Ascending aorta (tissue), 2 donors: ENCODE measurements at regions not wholly inside any gene's neighbourhood (a gene's known extent, or its start where the extent isn't known, plus 50 kb on each side); places are given as distances from the start of the nearest gene placed in this dataset.

Experiments used
- DNase-seq, 2 donors: peaks; one replicate each; pipeline ENCODE4 v3.0.0-alpha.2; 2019; ENCODE audit warnings: low spot score in 2 of 2
- H3K27ac ChIP-seq, 2 donors: fragments of 200-600 bp; sonication (generic); one replicate each; pipeline ENCODE4 v1.5.1; 2016 to 2017; ENCODE audit warnings: mild to moderate bottlenecking in 1 of 2
- H3K27me3 ChIP-seq: fragments of 200-600 bp; sonication (generic); one replicate; pipeline ENCODE4 v1.5.1; 2017
- H3K36me3 ChIP-seq, 2 donors: fragments of 200-600 bp; sonication (generic); one replicate each; pipeline ENCODE4 v1.5.1; 2016
- H3K4me1 ChIP-seq, 2 donors: fragments of 200-600 bp; sonication (generic); one replicate each; pipeline ENCODE4 v1.5.1; 2016 to 2017; ENCODE audit warnings: mild to moderate bottlenecking in 1 of 2
- H3K4me3 ChIP-seq, 2 donors: fragments of 200-600 bp; sonication (generic); one replicate each; pipeline ENCODE4 v1.5.1; 2016 to 2017; ENCODE audit warnings: mild to moderate bottlenecking in 1 of 2
- H3K9me3 ChIP-seq, 2 donors: fragments of 200-600 bp; sonication (generic); one replicate each; pipeline ENCODE4 v1.5.1; 2016
- CTCF ChIP-seq, 3 experiments: fragments of 200-600 bp in 2 of 3; fragments of 450-650 bp in 1 of 3; sonication (generic) in 2 of 3; IDR thresholded peaks; one replicate each; pipeline ENCODE4 v1.5.1; 2016 to 2019; ENCODE audit warnings: antibody characterized with exemption in 3 of 3, mild to moderate bottlenecking in 1 of 3, moderate library complexity in 1 of 3
- intact Hi-C: fragments of 100-400 bp; cut with DNase I; formaldehyde crosslinking; loops from one replicate; pipeline ENCODE4 v1.15.1; 2023

GRCh38 chr21:25464275-25464674 lies 143.0 kb downstream of the MRPL39 start:
- DNase-seq: no peak
- Histone ChIP-seq H3K27me3 (no peaks in the 10 kb centered on the region), H3K9me3 (no peaks in the 10 kb centered on the region), H3K4me1 (no peaks in the 10 kb centered on the region), H3K36me3 (no peaks in the 10 kb centered on the region), H3K4me3 (no peak overlapping the region), H3K27ac (no peak overlapping the region)
- intact Hi-C loops: no loop called here
- TF ChIP-seq CTCF (IDR thresholded peaks at IDR 0.05): no peak

- no peak for TF ChIP-seq CTCF (IDR thresholded peaks at IDR 0.05)
- H3K4me3 ChIP-seq: no peak overlapping the region
- H3K4me1 ChIP-seq: peaks cover 0 to 4% of the 10 kb centered on the region in 2 donors
- no peak overlapping the region for H3K27ac ChIP-seq
- H3K27me3 ChIP-seq: no peaks in the 10 kb centered on the region
- H3K9me3 ChIP-seq: no peaks in the 10 kb centered on the region
- DNase-seq: no peak
- H3K36me3 ChIP-seq: no peaks in the 10 kb centered on the region
- intact Hi-C loops: no loop called here
Observed at GRCh38 chr21:25462517-25462971, 144.7 kb downstream of the MRPL39 start.

- DNase-seq: no peak
- intact Hi-C loops: no loop called here
- no peaks in the 10 kb centered on the region for H3K27me3 ChIP-seq
- H3K4me3 ChIP-seq: no peak overlapping the region
- H3K4me1 ChIP-seq: peaks cover 0 to 8% of the 10 kb centered on the region in 2 donors
- TF ChIP-seq CTCF (IDR thresholded peaks at IDR 0.05): no peak
- no peak overlapping the region for H3K27ac ChIP-seq
- no peaks in the 10 kb centered on the region for H3K9me3 ChIP-seq
- H3K36me3 ChIP-seq: no peaks in the 10 kb centered on the region
Observed at GRCh38 chr21:25461725-25462124, 145.6 kb downstream of the MRPL39 start.

GRCh38 chr21:25459993-25460392 lies 147.3 kb downstream of the MRPL39 start:
- H3K27me3 ChIP-seq: no peaks in the 10 kb centered on the region
- H3K36me3 ChIP-seq: no peaks in the 10 kb centered on the region
- H3K4me1 ChIP-seq: peaks cover 0 to 8% of the 10 kb centered on the region in 2 donors
- no peak for TF ChIP-seq CTCF (IDR thresholded peaks at IDR 0.05)
- intact Hi-C loops: no loop called here
- no peak overlapping the region for H3K4me3 ChIP-seq
- H3K27ac ChIP-seq: no peak overlapping the region
- no peak for DNase-seq
- no peaks in the 10 kb centered on the region for H3K9me3 ChIP-seq

GRCh38 chr21:25459365-25459764 lies 147.9 kb downstream of the MRPL39 start:
- H3K4me3 ChIP-seq: no peak overlapping the region
- intact Hi-C loops: no loop called here
- DNase-seq: no peak
- peaks cover 0 to 8% of the 10 kb centered on the region in 2 donors for H3K4me1 ChIP-seq
- H3K27me3 ChIP-seq: no peaks in the 10 kb centered on the region
- no peak for TF ChIP-seq CTCF (IDR thresholded peaks at IDR 0.05)
- H3K9me3 ChIP-seq: no peaks in the 10 kb centered on the region
- no peaks in the 10 kb centered on the region for H3K36me3 ChIP-seq
- no peak overlapping the region for H3K27ac ChIP-seq

GRCh38 chr21:25458484-25458883 lies 148.8 kb downstream of the MRPL39 start:
- intact Hi-C loops: no loop called here
- H3K4me1 ChIP-seq: peaks cover 0 to 8% of the 10 kb centered on the region in 2 donors
- no peak overlapping the region for H3K27ac ChIP-seq
- no peak for TF ChIP-seq CTCF (IDR thresholded peaks at IDR 0.05)
- H3K9me3 ChIP-seq: no peaks in the 10 kb centered on the region
- no peaks in the 10 kb centered on the region for H3K27me3 ChIP-seq
- H3K4me3 ChIP-seq: no peak overlapping the region
- no peaks in the 10 kb centered on the region for H3K36me3 ChIP-seq
- DNase-seq: no peak
